Bronchial epithelial cell (primary cell): ENCODE measurements at regions not wholly inside any gene's neighbourhood (a gene's known extent, or its start where the extent isn't known, plus 50 kb on each side); places are given as distances from the start of the nearest gene placed in this dataset.

Experiments
- DNase-seq: peaks from one replicate; pipeline ENCODE4 v3.0.0-alpha.2; 2010; ENCODE audit warnings: low read depth
- FAIRE-seq: peaks from 2 replicates; lab custom pipeline; 2011; peaks lifted over from hg19 to GRCh38; lab: Jason Lieb, UNC
- H3K27me3 ChIP-seq: 2 replicates; pipeline ENCODE4 v1.5.1; 2011; ENCODE audit warnings: low read length; ENCODE audit not compliant: control insufficient read depth, insufficient read depth
- H3K36me3 ChIP-seq: 2 replicates; pipeline ENCODE4 v1.5.1; 2011; ENCODE audit warnings: low read length; ENCODE audit not compliant: control insufficient read depth, insufficient read depth
- H3K4me3 ChIP-seq: 2 replicates; pipeline ENCODE4 v1.5.1; 2011; ENCODE audit warnings: mild to moderate bottlenecking, low read depth, low read length, control low read depth
- CTCF ChIP-seq: IDR thresholded peaks from 2 replicates; pipeline ENCODE4 v1.5.1; 2011; ENCODE audit warnings: mild to moderate bottlenecking, moderate library complexity, low read length, control low read depth, inconsistent platforms; ENCODE audit not compliant: insufficient read depth, severe bottlenecking

- TF ChIP-seq CTCF = no peak
- no peaks in the 10 kb centered on the region for H3K27me3 ChIP-seq
- no peaks in the 10 kb centered on the region for H3K36me3 ChIP-seq
- no peak for DNase-seq
- H3K4me3 ChIP-seq = no peak overlapping the region
- no peak for FAIRE-seq
Observed at GRCh38 chr4:74603186-74603585, 158.2 kb downstream of the AREG start.

- peak; percentile 70 for FAIRE-seq
- no peak for TF ChIP-seq CTCF
- H3K36me3 ChIP-seq = no peaks in the 10 kb centered on the region
- peak; percentile 89 for DNase-seq
- no peaks in the 10 kb centered on the region for H3K27me3 ChIP-seq
- H3K4me3 ChIP-seq = no peak overlapping the region
Observed at GRCh38 chr4:74608151-74608949, 163.4 kb downstream of the AREG start.

GRCh38 chr4:74610491-74610890, 165.6 kb downstream of the AREG start:
- no peak for TF ChIP-seq CTCF
- Histone ChIP-seq H3K27me3 (no peaks in the 10 kb centered on the region), H3K36me3 (no peaks in the 10 kb centered on the region), H3K4me3 (no peak overlapping the region)
- DNase-seq (no peak), FAIRE-seq (no peak)

- no peak for TF ChIP-seq CTCF
- no peak for DNase-seq
- Histone ChIP-seq H3K27me3 (no peaks in the 10 kb centered on the region), H3K4me3 (no peak overlapping the region), H3K36me3 (no peaks in the 10 kb centered on the region)
- FAIRE-seq = no peak
Observed at GRCh38 chr4:74612837-74613236, 167.9 kb downstream of the AREG start.

GRCh38 chr4:74613266-74613665, 168.3 kb downstream of the AREG start:
- DNase-seq (no peak), FAIRE-seq (no peak)
- H3K4me3 ChIP-seq = no peak overlapping the region
- TF ChIP-seq CTCF = no peak
- no peaks in the 10 kb centered on the region for H3K27me3 ChIP-seq
- no peaks in the 10 kb centered on the region for H3K36me3 ChIP-seq

- Histone ChIP-seq H3K36me3 (no peaks in the 10 kb centered on the region), H3K4me3 (no peak overlapping the region), H3K27me3 (no peaks in the 10 kb centered on the region)
- no peak for TF ChIP-seq CTCF
- no peak for FAIRE-seq
- DNase-seq = no peak
Observed at GRCh38 chr4:74615411-74615810, 170.5 kb downstream of the AREG start.
